Embryonic facial prominence (tissue), 1 donor: ENCODE measurements at regions not wholly inside any gene's neighbourhood (a gene's known extent, or its start where the extent isn't known, plus 50 kb on each side); places are given as distances from the start of the nearest gene placed in this dataset.
"Not testable (repeated sequence)": the region's sequence is repeated elsewhere in the genome, so short reads cannot be mapped to it uniquely, and the experiment has no call there.

Source experiments
- DNase-seq: peaks from one replicate; pipeline ENCODE4 v3.0.0-alpha.2; 2016; ENCODE audit errors: extremely low spot score

DNA sequence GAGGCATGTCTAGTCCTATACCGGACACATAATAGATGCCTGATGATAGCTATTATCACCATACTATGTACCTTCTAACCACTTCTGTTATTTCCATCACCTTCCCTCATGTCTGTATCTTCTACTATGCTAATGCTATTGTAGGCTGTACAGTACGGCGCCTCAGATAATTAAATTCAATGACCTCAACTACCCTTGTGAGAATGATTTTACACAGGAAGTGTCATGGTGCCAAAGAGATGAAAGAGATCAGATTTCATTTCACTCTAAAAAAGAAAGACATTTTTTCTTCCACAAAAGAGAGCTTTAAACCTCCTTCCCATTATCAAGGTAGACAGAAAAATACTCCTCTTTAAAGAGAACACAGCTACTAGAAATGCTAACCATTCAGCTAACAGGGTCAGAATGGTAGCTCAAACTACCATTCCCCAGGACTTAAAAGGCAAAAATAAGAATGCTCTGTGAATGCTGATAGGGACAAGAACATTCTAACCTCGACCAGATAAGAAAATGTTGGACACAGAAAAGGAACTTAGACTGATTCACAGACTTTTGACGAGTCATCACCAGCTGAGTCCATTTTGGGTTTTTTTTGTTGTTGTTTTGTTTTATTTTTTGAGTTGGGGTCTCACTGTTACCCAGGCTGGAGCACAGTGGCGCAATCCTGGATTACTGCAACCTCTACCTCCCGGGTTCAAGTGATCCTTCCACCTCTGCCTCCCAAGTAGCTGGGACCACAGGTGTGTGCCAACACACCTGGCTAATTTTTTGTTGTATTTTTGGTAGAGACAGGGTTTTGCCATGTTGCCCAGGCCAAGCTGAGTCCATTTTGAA is 99.2 kb upstream of the RAPGEF2 start:
- peak; percentile 5 for DNase-seq

DNA sequence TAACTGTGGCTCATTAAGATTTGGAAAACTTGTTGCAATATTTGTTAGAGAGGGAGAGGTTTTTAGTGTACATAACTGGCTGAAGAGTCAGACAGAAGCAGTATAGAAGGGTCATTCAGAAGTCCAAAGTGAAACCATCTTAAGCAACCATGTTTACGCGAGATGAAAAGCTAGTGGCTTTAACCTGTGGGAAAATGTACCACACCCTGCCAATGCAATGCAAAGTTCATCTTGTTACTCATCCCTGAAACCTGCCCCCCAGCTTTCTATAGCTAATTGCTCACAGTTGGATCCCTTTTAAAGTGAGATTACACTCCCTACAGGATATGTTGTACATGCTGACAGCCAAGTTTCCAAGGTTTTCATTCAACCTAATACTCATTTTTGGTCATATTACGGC is 96.7 kb upstream of the RAPGEF2 start:
- peak; percentile 2 for DNase-seq

DNA sequence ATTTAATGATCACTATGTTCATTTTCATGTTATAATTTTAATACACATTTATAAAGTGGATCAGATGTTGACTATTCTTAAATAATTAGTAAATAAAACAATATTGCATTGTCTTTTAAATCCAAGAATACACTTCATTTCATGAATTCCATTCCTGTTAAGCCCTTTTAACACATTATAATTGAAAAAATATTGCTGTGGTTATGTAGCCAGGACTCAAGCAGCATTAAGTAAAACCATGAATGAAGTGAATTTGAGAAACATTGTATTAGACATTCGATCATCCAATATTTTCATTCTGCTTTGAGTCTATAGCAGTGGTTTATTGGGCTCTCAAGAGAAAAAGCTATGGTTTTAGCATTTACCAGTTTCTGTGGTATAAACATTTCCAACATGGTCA is 94.2 kb upstream of the RAPGEF2 start:
- DNase-seq = no peak

DNA sequence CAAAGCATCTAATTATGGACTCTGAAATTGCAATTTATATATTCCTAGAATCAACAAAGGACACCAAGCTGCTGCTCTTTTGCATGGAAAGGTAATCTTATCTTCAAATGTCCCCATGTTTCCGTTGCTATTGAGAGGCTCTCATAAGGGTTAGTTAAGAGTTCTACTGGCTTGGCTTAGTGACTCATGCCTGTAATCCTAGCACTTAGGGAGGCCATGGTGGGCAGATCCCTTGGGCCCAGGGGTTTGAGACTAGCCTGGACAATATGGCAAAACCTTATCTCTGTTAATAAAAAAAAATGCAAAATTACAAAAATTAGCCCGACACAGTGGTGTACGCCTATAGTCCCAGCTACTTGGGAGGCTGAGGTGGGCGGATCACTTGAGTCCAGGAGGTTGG is 93.4 kb upstream of the RAPGEF2 start:
- no peak for DNase-seq

DNA sequence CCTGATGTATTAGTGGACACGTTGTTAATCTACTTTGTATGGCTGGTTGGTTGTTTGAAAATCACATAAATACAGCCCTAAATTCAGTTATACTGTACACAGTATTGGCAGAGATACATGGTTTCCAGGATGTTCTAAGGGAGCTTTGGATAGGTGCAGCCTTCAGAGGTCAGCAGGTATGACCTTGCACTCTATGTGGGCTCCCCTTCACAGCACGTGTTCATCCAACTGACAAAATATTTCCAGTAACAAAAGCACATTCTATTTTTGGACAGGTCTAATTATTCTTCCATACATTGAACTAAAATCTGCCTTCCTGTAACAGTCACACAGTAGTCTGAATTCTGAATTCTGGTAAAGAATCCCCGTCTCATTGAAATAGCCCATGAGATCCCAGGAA is 92.8 kb upstream of the RAPGEF2 start:
- no peak for DNase-seq

DNA sequence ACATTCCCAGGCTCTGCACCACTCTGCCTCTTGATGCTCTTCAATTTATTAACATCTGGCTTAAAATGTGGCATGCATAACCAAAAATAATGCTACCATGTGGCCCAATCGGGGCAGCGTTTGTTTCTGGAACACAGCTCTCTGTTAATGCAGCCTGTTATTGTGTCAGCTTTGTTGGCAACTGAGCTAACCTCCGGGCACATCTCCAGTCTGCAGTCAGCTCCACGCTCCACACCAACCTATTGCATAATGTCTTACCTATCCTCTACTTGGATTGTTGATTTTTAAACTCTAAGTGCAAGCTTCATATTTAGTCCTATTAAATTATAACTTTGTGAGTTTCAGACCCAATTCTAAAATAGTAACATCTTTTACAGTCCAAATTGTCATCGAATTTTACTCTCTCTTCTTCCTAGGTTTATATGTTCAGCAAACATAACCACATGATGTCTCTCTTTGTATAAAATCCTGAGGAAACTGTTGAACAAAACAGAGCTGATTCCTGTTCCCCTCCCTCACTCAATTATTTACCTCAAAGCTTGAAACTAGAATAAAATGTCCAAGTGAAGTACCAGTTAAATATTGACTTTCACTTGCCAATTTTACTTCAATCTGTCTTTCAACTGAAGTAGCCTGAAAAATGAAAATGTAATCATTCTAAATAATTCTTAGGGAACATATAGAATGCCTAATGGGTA is 92.2 kb upstream of the RAPGEF2 start:
- no peak for DNase-seq

DNA sequence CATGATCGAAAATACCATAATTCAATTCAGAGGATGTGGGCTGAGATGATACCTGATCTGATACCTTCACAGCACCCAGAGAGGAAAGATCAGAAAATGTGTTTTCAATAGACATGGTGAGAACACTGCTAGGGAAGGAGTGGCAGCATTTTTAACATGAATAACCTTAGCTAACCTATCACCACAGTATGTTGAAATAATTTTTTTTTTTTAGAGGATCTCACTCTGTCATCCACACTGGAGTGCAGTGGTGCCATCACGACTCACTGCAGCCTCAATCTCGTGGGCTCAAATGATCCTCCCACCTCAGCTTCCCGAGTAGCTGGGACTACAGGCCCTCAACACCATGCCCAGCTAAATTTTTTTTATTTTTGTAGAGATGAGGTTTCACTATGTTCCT is 90.5 kb upstream of the RAPGEF2 start:
- no peak for DNase-seq

DNA sequence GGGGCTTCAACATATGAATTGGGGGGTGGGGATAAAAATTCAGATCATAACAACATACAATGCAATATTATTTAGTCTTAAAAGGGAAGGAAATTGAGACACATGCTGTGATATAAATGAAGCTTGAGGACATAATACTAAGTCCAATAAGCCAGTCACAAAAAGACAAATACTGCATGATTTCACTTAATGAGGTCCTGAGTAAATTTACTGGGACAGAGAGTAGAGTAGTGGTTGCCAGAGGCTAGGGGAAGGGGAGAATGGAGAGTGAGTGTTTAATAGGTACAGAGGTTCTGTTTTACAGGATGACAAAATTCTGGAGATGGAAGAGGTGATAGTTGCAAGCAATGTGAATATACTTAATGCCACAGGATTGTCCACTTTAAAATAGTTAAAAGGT is 89.2 kb upstream of the RAPGEF2 start:
- DNase-seq = no peak

DNA sequence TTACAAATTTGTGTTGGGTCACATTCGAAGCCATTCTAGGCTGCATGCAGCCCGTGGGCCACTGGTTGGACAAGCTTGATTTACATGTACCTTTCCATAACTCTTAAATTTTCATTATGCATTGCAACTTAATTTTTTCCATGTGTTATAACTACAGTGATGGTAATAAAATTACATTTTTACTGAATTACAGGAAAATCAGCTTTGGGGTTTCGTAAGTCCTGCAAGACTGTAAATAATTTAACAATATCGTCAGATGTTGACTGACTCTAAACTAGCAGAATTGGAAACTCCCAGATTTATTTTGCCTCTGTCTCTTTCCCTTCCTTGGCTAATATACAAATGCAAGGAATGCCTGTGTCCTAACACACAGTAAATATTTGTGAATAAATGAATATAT is 88.0 kb upstream of the RAPGEF2 start:
- no peak for DNase-seq

DNA sequence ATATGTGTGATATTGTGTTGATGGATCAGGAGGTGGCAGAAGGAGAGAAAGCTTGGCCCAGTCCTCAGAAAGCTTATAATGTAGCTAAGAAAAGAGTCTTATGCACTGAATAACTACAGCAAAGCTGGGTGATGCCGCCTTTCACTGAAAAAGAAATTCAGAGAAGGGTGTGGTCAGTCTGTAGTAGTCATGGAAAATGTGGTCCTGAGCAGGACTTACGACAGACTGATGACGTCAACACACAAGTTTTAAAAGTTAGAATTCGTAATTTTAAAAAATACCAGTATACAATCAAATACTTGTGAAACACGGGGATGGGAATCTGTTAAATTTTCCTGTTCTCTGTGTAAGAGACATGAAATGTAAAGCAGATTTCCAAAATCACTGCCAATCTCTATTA is 87.0 kb upstream of the RAPGEF2 start:
- DNase-seq = no peak

DNA sequence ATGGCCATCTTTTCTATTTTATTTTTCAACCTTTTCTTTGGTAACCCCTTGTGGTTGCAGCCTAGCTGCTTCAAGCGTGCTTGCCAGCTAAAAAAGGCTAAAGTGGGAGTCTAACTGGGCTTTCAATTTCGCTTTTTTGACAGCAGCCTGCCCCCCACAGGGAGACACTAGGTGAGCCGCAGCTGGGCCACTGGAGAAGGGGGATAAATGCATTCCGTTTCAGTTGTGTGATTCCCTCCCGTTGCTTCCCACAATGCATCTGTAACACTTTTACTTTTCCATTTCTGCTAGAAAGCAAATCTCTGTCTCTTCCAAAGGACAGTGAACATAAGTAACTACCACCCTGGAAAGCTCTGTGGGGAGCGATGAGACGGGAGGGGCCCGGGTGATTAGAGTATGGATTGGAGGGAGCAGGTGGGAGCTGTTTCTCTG is 86.3 kb upstream of the RAPGEF2 start:
- DNase-seq = no peak

DNA sequence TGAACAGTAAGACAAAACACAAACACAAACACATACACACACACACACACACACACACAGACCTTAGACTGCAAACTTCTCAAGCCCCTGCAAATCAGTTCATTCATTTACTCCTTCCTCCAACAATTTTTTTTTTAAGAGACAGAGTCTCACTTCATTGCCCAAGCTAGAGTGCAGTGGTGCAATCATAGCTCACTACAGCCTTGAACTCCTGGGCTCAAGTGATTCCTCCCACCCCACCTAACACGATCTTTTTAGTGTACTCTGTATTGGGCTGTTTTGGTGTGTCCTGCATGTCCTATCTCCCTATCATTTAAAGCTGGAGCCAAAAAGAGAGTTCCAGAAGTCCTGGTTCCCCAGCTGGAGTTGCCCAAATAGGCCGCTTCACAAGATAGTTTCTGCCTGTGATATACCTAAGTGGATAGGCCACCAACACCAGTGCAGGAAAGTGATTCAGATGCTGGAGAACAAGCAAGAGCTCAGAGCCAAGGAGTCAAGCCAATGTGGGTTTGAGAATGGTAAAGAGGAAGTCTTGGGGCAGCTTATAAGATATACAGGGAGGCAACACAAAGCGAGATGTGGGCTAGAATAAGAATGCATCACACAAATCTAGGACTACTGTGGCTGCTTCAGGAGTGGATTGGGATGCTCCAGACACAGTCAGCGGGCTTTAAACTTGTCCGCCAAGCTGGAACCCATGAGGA is 85.4 kb upstream of the RAPGEF2 start:
- DNase-seq = no peak

DNA sequence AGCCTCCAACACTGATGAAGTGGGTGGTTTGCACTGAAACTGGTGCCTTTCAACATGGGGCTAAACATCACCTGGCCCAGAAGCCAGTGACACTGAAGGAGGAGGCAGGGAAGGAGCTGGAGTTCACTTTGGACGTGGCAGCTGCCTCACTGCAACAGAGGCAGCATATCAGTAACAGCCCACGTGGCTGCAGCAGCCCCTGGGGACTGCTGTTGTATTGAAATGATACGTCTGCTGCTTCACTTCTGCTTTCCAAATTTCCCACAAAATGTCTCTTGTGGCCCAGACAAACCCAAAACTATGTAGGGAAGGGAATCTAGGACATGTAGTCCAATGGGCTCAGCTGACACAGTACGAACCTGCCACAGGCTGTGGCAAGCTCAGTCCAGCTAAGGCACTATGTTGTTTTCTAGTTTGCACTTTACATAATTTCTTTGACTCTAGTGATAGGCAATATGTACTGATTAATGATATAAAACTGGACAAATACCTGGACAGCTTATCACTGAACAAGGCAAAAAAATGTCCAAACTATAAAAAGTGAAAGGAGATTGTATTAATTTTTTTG is 84.7 kb upstream of the RAPGEF2 start:
- DNase-seq = no peak

DNA sequence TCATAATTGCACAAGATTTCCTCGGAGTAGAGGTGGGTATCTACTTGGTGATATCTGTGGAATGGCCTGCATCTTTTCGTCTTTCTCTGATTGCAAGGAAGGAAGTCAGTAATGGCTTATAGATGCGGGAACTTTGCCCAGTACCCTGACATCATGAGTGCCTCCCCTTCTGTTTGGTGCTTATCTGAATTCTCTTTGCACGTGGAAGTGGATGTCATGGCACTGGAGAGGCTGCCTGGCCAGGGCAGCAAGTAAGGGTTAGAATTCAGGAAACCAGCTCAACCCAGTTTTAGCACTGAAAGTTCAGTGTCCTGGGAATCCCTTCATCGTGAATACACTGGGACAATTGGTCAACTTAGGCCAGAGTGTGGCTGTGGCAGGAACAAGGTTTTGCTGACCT is 83.5 kb upstream of the RAPGEF2 start:
- DNase-seq = no peak

DNA sequence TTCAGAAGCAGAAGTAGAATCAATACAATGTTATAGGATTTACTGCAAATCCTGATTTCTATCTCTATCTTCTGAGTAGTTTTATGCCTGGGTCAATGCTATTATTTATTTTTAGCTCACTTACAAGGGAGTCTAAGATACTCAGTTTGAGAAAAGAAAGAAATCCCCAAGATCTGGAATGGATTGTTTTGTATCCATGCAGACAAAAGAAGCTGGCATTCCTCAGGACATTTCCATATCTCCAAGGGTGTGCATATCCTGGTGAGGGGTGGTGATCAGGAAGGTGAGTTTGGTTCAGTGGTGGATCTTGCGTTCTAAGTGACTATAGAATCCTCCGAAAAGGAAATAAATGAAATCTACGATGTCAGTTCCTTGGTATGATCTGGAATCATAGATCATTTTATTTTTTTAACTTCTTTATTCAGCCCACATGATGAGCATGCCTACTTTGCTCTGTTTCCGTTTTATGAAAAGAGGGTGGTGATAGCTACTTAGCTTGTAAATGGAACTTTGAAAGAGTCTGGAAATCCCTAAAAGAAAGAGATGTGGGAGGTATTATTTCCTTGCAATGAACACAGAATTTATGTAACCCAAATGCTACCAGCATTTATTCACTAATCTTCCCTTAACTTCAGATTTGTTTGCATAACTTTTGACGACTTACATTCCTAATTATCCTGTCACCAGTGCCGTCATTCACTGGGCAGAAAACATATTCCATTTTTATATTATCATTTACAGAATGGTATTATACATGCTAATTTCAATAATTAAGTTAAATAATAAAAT is 81.1 kb upstream of the RAPGEF2 start:
- DNase-seq = no peak

DNA sequence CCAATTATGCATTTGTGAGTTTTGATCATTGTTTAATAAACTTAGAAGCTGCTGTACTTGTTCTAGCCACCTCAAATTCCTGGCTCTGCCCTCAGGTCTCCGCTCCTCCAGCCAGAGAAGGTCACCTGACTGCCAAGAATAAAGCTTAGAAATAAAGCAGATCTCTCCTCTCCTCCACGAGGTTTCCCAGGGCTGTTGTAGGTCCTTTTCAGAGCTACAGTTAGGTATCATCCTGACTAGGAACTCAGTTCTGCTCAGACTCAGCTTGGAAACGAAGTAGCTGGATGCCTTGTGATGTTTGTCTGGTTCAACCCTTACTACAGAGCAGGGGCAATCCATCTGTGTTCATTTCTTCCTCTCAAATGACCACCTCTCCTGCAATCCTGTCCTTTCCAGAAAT is 79.1 kb upstream of the RAPGEF2 start:
- DNase-seq = no peak

DNA sequence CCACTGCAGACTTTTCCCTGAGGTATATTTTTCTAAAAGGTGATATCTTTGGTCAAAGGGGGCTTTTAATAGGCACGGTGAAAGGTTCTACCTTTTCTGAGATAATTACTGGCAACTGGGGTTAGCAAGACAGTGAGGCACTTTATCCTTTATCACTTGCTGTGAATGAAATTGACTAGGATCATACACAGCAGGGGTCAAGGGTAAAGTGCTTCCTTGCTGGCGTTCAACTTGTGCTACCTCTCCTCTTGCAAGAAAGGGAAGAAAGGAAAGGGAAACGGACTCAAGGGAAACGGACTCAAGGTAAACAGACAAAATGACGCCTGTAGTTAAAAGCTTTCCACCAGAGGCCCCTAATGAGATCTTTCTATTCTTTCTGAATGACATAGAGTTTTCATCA is 78.6 kb upstream of the RAPGEF2 start:
- no peak for DNase-seq

DNA sequence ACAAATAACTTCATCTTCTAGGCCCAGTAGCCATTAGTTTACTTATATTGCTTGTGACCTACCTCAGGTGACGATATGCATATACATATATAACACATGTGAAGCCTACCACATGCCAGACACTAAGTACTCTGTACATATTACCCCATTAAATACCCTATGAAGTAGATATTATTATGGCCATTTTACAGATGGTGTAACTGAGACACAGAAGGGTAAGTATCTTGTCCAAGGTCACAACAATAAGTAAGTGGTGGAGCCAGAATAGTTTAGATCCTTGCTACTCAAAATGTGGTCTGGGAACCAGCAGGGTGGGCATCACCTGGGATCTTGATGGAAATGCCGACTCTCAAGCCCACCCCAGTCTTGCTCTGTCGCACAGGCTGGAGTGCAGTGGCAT is 78.1 kb upstream of the RAPGEF2 start:
- DNase-seq = no peak

DNA sequence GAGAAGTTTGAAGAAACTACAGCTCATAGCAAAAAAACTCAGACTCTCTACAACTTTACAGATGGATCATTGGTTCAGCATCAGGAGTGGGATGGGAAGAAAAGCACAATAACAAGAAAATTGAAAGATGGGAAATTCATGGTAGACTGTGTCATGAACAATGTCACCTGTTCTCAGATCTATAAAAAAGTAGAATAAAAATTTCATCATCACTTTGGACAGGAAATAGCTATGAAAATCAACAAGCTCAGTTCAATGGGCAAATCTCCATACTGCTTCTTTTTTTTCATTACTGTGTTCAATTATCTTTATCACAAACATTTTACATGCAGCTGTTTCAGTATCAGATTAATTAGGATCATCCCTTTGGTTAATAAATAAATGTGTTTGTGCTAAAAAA is 76.5 kb upstream of the RAPGEF2 start:
- no peak for DNase-seq

DNA sequence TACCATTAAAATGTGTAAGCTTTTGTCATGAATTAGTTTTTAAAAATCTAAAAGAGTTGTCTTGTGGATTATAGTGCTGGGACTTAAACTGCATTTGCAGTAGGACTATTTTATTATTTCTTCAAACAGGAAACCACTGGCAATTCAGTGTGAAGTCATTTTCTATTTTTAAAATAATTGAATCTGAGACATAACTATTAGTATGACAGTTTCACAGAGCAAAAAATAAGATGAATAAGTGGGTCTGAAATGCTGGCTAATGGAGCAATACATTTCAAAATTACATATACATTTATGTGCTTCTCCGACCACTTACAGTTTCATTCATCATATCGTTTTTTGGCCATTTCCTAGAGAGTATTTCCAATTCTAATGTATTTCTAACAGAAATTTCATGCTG is 75.3 kb upstream of the RAPGEF2 start:
- DNase-seq = no peak

DNA sequence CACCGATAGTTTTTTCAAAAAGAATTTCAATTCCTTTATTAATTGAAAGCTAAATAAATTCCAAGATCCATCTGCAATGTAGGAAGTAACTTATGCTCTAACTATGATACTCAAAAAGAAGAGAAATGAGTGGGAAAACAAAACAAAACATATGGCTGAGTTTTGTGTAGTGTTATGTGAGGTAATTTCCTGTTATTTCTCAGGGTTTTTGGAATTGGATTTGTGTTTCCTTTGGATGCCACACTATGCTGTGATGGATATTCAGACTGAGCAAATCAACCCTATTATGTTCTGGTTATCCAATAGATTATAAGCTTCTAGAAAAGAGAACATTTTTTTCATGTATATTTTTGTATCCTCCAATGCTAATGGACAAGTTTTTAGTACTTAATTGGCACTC is 73.4 kb upstream of the RAPGEF2 start:
- no peak for DNase-seq

DNA sequence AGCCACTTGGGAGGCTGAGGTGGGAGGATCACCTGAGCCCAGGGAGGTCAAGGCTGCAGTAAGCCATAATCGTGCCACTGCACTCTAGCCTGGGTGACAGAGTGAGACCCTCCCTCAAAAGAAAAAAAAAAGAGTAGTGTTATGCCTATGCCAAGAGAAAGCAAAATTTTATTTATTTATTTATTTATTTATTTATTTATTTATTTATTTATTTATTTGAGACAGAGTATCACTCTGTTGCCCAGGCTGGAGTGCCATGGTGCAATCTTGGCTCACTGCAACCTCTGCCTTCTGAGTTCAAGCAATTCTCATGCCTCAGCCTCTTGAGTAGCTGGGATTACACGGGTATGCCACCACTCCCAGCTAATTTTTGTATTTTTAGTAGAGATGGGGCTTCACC is 72.6 kb upstream of the RAPGEF2 start:
- not testable (repeated sequence) for DNase-seq
